ENCODE measurements at regions not wholly inside any gene's neighbourhood (a gene's known extent, or its start where the extent isn't known, plus 50 kb on each side); places are given as distances from the start of the nearest gene placed in this dataset.

DNA sequence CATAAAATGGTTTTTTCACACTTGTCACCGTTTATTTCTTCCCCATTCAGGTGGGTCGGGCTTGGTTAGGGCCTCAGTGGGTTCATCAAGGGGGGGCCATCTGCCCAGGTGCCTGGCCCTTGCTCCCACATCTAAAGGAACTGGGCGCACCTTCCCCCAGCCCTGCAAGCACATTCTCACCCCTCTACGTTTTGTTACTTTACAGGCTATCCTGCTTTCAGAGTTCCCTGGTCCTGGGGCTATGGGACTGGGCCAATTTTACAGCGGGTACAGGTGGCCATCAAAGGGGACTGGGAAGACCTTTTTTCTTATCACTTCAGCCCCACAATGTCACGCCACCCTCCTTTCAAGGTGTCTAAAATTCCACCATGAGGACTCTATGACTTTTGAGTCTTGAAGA lies 71.8 kb upstream of the HAAO start:
- no peak for DNase-seq

DNA sequence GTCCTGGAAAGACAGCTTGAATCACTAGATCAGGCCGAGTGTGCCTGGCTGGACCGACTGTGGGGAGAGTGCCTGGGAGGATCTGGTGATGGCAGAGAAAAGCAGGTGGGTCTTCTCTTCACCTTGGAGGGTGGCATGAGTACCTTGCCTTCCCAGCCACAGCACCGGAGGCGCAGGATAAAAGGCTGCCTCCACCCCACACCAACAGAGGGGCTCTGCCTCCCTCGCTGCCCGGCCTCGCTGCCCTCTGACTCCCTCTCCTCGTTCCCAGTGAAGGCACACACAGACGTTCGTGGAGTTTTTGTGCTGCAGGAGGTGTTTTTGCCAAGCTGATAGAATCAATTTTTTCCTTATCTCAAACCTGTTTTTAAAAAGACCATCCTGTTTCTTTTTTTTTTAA lies 71.4 kb upstream of the HAAO start:
- no peak for DNase-seq

DNA sequence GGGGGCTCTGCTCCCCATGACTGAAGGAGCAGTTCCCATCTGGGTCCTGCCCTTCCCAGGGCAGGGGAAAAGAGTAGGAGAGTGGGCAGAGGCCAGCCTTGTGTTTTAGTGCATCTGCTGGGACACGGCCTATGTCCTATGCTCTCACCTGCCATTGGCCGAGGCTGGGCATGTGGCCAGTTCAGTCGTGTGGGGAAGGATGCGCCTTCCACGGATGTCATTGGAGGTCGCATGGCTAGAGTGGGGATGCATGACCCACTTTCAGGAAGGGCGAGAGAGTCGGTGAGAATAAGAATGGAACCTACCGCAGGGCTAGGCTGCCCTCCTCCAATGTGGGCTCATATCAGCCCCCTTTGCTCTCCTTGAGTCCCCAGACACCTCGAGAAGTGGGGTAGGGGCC lies 70.9 kb upstream of the HAAO start:
- no peak for DNase-seq

DNA sequence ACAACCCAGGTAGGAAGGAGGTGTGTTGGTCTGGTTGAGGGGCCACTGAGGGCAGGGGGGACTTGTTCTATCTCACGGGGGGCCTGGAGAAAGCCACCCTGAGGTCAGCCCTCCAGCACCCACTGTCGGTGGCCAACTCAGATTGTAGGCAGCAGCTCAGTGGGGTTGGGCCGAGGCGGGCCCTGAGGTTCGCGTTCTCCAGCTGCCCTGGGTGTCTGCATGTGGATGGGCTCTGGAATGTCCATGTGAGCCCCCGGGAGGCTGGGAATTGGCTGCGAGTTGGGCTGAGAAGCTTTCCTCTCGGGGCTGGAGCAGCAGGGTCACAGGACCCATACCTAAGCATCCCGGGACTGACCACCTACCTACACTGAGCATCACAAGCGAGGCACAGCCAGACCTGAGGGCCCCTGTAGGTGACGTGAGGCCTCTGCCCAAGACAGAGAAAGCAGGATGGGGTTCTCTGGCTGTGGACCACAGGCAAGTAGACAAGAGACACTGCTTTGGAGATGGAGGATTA lies 70.3 kb upstream of the HAAO start:
- DNase-seq = no peak

DNA sequence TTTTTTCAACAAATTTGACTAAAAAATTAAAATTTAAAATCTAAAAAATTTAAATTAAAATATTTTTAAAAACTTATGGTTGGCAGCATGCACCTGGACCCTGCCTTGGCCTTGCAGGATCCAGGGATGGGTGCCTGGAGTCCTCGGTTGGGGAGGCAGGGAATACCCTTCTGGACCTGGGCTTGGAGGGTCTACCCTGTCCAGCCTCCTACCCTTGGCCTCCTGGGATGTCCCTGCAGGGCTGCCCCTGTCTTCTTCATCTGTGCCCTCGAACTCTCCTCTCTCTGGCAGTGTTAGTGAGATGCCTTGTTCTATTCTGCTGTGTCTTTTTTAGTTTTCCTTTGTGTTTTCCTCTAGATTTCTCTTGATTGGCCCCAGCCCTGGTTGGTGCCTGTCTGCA lies 68.9 kb upstream of the HAAO start:
- no peak for DNase-seq

DNA sequence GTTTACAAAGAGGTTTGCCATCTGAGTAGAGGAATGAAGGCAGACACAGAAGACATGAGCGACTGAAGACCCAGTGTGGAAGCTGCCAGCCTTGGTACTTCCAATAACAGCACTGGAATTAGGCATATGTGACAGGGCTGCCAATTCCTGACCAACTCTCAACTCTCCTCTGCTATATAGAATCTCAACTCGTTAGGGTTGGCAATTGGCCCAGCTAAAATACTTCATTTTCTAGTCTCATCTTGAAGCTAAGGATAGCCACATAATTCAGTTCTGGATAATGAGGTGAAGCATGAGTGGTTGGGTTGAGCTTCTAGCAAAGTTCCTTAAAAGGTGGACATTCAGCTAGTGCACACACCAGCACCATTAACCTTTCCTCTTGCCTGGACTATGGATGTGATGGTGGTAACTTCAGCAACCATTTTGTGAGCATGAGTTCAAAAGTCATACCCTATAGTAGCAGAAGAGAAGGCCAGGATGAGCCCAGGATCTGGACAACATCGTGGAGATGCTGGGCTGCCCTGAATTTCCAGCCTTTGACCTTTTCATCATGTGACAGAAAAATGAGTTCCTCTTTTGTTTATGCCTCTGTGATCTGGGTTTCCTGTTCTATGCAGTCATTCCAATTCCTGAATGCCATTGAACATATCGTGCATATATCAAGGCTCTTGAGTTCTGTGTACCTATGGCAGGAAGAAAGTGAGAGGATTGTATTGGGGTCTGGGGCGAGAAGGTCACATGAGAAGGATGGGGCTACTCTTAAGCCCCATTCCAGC lies 68.1 kb upstream of the HAAO start:
- DNase-seq = no peak

DNA sequence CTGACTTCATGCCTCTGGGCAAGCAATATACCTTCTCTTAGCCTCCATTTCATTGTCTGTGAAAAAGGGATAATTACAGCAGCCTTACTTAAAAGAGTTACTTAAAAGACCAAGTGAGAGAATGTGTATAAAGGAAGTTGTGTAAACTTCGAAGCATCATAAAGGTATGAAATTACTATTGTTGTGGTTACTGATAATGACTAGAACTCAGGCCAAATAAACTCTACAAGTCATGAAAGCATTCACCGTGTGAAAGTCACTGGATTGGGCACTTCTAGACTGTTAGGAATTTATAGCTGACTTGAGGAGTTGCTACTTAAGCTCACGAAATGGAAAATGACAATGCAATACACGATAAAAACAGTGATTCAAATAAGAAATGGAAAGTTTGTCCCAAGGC lies 67.4 kb upstream of the HAAO start:
- DNase-seq = no peak

DNA sequence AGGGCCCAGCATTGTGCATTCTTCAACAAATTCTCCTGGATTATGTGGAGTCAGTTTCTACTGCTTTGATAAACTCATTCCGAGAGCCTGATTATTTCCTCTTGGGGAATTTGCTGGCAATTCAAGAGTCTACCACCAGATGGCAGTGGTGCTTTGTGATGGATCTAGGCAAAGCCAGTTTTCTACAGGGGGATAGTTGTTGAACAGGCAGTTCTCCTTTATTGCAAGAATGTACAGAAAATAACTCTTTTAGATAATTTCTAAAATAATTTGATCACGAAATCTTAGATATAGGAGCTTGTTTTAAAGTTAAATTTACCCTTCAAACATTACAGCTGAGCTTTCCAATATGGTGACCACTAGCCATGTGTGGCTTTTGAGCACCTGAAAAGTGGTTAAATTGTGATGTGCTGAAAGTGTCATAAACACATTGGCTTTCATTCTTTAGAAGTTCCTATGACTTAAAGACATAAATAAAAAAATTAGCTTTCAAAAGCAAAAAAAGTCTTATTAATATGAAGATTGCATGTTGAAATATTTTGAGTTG lies 66.7 kb upstream of the HAAO start:
- DNase-seq = peak; percentile 34

DNA sequence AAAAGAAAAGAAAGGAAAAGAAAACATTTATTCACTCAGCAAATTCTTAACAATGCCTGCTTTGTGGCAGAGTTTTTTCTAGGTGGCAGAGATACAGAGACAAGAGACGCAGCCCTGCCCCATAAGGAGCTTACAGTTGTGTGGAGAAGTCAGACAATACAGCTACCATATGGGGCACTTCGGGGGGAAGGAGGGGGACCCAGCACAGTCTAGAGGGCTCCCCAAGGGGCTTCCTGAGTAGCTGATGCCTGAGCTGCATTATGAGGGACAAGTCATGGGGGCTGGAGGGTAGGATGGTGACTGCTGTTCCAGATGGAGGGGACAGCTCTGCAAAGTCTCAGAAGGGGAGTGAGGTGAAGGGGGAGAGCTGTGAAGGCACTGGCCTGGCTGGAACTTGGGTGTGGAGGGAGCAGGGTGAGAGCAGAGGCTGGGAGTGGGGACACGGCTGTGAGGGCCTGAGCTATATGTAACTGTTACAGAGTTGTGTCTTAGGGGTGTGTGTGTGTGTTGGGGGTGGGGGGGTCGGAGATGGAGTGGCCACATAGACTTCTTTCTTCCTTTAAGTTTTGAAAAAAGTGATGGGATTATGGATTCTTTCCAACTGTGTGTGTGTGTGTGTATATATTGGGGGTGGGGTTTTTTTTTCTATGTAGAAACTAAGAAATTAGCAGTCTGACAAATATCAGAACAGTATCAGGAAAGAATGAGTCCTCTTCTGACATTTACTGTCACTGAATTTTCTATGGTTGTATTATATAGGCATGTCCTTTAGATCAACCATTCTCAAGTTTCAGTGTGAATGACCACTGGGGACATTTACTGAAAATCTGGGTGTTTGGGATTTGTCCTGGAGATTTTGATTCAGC lies 66.0 kb upstream of the HAAO start:
- no peak for DNase-seq

DNA sequence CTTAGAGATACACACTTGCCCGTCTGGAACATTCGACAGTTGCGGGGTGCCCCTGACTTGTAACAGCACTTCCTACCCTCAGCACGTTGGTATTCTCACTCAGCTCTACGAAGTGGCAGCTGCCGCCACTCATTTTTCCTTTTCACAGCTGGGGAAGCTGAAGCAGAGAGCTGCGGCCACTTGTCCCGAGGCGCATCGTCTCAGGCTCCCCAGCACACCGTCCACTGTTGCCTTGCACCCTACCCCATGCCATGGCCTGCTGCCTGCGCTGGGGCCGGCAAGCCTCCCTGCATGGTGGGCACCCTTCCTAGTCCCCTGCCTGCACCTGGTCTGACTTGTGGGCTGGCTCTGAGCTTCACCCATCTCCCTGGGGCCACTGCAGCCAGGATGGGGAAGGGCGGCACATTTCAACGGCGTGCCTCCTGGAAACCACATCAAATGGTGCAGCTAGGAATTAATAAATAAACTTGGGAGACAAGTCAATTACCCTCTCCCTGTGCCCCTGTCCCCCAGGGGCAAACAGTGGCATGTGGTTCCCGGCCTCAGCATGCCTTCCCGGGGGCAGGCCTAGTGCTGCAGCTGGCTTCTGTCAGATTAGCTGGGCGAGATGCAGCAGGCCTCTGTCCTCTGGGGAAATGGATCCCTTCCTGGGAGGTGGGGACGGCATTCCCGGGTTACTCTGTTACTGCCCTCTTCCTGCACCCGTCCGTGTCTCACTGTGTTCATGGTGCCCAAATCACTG lies 64.7 kb upstream of the HAAO start:
- no peak for DNase-seq

DNA sequence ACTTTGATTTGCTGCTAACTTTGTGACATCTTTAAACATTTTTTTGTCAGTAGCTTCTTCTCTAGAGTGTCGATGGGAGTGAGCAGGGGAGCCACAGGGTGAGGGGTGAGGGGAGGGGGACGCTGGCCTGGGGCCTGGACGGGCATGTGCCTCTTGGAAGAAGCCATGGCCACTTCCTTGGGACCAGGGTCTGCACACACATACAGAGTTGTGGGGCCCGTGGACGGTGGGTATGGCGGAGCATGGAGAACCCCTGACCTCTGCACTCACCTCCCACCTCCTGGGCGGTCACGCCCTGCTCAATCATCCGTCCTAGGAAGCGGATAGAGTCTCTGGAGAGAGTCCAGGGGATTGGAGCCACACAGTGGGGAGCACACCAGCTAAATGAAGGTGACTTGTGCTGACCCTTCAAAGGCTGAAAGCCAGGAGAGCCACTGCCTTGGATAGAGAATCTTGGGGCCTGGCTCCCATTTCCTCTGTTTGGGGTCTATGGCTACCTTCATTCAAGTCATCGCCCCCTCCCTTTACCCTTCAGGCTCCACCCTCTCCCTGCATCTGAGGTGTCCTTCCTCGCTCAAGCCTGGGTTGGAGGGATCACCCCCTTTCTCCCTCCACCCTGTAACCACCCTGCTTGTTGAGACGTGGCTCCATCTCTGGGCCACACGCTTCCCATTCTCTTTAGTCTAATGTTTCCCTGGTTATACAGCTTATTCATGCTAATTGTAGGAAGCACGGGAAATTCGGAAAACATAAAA lies 63.9 kb upstream of the HAAO start:
- no peak for DNase-seq

DNA sequence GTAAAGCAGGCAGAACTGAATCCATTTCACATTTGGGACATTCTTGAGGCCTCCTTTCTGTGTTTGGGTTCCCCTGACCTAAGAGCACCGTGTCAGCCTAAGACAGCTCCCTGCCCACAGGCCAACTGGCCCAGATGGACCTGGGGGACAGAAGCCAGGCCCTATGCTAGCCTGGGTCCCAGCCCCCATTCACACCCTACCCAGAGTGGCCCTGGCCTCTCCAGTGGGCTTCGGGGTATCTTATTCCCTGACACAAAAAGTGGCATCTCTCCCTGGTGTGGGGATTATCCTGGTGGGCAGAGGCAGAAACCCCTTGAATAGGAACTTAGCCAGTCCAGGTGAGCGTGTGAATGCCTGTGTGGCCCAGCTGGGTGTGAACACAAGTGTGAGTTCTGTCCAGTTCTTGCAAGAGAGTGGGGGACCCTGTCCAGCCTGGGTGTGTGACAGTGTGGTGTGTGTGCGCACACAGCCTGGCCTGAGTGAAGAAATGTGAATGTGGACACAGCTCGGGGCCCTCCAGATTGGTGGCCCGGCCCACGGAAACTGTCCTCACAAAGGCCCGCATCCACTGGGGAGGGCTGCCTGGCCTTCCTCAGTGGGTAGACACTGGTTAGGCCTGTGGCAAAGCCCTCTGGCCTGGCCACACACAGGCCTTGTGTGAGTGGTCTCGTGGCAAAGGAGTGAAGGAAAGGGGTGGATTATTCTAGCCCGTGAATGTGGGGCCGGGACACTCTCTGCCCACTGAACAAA lies 63.0 kb upstream of the HAAO start:
- no peak for DNase-seq

DNA sequence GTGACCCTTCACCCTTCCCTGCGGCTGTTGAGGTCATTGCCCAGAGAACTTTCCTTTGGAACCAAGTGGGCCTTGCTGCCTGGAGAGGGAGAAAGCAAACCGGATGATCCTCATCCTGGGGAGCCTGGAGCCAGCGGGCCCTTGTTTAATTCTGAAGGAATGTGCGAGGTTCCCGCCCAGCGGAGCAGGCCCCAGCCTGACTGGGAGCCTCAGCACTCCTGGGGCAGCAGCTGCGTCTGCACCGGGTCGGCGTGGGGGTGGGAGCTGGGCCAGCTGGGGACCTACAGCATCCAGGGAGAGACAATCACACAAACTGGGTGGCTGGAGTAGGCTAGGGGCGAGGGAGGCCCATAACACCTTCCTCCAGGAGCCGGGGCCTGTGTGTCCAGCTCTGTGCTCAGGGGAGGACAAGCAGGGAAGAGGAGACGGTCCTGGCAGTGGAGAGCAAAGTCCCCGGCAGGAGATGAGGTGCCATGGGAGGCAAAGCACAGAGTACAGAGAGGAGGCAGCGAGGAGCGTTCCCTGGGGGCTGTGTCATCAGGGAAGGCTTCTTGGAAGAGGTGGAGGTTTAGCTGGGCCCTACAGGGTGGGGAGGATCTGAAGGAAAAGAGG lies 61.9 kb upstream of the HAAO start:
- DNase-seq = no peak

DNA sequence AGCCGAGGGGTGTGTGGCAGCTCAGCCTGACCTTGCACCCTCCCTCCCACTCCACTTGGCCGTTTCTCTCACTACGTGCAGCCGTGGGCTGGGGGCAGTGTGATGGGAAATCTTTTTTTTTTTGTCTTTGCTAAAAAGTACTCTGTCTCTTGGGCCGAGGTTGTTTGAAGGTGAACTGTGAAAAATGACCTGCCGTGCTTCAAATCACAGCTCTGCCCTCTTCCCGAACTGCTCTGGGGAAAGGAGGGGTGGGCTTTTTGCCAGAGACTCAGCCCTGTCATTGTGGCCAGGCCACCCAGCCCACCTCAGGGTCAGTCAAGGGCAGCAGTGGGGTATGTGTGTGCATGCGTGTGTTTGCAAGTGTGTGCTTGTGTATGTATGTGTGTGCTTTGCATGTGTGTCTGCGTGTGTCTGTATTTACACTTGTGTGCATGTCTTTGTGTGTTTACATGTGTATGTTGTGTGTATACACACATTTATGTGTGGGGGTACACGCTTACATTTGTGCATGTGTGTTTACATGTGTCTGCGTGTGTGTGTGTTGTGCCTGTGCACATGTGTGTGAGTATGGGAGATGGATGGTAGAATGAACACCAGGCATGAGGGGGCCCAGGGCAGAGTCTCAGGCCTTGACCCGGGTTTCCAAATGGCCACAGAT lies 61.3 kb upstream of the HAAO start:
- DNase-seq = no peak

DNA sequence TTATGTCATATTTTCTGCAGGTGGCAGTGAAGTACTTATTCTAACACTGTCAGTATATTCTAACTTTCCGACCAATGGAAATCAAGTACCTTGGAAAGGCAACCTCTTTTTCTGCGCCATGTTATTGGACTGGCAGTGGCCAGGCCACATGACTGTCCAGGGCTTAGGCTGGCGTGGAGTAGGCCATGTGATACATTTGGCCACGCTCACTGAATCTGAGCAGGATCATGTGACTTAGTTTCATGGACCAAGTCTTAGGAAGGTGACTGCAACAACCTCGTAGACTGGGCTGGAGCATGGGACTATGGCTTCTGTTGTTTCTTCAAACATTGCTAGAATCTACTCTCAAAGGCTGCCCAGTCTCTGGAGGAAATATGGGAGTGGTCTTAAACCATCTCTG lies 60.4 kb upstream of the HAAO start:
- no peak for DNase-seq

DNA sequence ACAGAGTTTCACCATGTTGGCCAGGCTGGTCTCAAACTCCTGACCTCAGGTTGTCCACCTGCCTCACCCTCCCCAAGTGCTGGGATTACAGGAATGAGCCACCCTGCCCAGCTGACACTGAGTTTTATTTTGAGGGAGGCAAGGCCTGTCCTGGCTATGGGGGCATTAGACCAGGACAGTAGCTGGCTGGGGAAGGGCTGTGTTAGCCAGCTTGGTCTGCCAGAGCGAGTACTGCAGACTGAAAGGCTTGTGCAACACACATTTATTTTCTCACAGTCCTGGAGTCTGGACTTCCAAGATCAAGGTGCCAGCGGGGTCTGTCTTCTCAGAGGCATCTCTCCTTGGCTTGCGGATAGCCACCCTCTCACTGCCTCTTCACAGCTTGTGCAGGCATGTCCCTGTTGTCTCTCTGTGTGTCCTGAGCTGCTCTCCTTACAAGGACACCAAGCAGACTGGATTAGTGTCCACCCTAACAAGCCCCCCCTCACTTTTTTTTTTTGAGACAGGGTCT lies 59.4 kb upstream of the HAAO start:
- DNase-seq = no peak

DNA sequence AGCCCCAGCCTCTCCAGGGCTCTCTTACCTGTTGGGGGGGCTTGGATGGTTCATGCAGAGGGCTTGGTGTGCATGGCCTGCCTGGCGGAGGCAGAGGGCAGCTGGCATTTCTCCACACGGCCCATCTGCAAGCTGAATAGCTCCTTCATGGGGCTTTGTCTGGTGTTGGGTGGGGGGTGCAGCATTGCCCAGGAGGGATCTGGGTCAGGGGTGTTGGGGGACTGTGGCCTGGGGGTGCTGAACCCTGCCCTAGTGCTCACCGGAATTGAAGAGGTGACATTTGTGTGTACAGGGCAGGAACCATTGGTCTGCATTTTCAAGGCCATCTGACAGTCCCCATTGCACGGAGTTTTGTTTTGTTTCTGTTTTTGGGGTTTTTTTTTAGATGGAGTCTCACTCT lies 58.8 kb upstream of the HAAO start:
- DNase-seq = no peak

DNA sequence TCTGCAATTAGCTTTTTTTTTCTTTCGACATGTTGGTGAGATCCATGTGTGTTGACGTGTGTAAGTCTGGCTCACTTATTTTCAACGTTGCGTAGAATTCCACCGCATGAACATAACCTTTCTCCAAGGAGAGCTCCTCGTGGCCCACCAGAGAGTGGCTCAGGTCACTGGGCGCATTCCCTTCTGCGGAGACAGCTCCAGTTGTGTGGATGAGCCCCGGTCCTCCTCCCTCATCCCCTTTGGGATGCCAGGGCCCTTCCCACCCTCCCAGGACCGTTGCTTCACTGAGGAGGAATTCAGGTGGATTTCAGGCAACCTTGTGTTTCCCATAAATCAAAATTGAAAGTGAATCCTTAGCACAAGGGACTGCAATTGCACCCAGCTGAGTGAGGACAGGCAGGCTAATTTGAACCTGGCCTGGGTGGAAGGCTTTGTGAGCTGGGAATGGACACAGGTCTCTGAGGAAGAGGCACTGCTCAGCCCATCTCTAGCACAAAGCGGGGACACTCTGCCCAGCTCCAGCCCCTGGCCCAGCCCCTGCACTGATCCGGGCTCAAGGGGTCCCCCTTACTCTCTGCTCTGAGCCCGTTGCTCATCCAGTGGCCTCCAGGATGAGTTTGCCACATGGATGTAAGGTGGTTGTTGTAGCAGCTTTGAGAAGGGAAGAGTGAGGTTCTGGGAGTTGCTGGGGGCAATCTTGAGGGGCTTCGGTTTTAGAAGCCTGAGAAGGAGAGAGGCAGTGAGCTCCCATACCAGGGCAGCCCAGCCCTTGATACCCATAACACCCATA lies 57.8 kb upstream of the HAAO start:
- no peak for DNase-seq

DNA sequence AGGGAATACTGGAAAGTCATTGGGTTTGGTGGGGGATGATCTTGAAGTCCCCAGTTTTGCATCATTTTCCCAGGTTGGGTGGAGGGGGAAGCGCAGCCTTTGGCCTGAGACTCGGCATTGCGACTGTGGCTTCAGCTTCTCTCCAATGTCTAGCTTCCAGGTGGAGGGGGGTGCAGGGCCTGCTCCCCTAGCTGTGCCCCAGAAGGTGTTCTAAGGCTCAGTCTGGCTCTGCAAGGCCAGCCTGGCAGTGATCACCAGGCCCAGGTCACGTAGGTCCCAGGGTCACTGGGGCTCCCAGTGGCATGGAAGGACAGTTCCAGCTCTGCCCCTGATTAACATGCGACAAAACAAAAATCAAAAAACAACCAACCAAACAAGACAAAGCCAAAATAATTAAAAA lies 56.9 kb upstream of the HAAO start:
- DNase-seq = no peak

Measured in NCI-H2081 treated with DMSO at 0.1 percent for 48 hours (cell line).